Activated naive CD4-positive, alpha-beta T cell treated with anti-CD3 and anti-CD28 coated beads, Interleukin-2, amount 50 U/mL, for 16 hours (primary cell): ENCODE measurements at regions not wholly inside any gene's neighbourhood (a gene's known extent, or its start where the extent isn't known, plus 50 kb on each side); places are given as distances from the start of the nearest gene placed in this dataset.

Experiments used
- DNase-seq: peaks from one replicate; pipeline ENCODE4 v3.0.0-alpha.2; 2020

DNA sequence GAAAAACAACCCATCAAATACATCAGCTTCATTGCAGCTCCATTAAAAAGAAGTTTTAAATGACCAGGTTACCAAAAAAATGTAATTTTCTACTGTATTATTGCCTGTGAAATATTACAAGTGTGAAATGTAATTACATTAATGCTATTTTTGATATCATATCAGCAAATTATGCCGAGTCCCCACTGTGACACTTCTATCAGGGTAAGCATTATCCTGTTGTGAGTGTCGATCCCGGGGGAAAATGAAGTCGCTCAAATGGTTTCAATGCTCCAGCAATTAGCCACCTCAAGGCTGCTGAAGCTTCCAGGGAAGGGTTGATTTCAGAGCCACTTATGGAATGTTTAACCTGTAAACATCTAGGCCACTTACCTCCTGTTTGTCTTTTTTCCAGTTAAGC, 70.4 kb downstream of the RCN1 start:
- DNase-seq: no peak

GRCh38 chr11:32162351-32162750, 71.5 kb downstream of the RCN1 start:
- no peak for DNase-seq

DNA sequence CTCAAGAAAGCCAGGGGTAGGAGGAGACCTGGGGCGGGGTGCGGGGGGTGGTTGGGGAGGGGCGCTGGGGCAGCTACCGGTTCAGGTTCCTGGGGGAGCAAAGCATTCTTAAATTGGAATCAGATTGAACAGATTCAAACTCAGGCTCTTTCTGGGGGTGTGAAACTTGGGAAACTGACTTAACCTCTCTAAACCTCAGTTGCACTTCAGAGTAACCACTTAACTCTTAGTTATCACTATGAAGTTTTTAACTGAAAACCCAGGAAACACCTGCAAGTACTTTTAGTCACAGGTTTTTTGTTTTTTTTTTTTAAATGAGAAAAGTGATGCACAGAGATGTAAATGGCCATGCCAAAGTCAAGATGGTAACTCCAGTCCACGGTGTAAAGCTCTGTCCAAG, 72.0 kb downstream of the RCN1 start:
- DNase-seq: no peak

DNA sequence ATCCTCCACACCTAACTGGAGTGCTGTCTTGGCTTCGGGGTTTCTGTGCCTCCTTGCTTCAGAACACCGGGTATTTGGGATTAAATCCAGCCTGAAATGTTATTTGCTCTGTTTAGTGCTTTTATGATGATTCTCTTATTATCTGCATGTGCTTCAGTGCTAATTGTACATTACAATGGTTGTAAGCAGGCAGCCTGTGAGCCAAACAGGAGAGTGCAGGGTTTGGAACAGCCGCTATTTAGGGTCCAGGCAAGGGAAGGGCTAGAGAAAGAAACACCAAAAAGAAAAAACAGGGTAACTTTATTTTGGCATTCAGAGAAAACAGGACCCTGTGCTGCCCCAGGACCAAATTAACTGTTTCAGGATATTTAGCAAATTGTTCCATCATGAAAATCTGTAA, 72.7 kb downstream of the RCN1 start:
- DNase-seq: no peak

- DNase-seq: no peak
Measured at GRCh38 chr11:32164836-32165235, 74.0 kb downstream of the RCN1 start.

DNA sequence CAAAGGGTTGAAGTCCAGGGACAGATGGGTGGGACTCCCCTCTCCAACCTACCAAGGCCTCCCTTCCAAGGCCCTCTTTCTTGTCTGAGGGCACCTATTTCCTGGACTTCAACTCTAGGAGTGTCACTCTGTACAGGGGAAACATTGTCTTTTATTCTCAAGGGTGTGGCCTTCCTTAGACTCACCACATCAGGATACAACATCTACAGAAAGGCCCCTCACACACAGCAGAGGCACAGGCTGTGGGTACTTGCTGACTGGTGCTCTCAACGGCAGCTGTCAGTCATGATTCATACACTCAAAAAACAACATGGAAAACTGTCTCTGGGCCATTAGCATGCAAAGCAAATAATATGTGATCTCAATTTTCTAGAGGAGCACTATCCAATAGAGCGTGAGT, 78.0 kb downstream of the RCN1 start:
- DNase-seq: no peak

- no peak for DNase-seq
Measured at GRCh38 chr11:32171445-32171844, 80.6 kb downstream of the RCN1 start.

- no peak for DNase-seq
Measured at GRCh38 chr11:32172041-32172847, 81.4 kb downstream of the RCN1 start.

DNA sequence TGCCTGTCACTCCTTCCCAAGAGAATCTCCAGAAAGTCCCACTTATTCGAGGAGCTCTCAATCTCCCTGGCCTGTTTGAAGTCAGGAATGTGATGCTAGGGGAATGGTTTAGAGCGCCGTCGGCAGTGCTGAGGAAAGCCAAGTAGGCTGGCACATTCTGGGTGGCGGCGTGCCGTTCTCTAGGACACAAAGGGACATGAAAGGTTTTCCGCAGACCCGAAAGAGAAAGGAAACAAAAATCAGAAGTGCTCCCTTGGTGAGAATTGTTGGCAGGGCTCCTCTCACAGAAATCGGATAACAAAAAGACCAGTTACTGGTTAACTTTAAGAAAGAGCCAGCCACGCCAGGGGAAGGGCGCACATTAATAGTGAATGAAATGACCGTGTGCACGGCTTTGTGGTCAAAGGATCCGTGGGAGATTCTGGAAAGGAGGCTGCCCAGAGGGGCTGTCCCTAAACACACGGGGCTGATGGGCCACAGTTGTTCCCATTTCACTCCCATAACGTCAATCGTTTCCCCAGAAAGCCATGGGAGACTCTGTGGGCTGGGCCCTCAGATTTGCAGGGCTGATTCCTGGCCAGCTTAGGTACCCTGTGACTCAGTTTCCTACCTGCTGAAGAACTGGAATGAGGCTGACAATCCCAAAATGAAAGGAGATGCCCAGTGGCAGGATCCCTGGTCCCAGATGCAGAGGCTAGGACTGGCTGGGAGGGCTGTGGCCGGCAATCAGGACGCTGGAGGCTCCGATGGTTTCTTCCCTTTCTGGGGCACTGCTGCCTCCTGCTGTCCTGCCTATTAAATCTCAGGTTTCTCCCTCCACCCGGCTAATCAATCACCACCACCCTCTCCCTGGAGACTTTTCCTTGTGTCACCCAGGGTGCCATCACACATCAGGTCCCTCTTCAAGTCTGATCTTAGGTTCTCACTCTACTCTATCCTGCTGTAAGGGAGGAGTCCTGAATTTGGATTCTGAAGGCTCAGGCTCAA, 82.3 kb downstream of the RCN1 start:
- DNase-seq: peak; percentile 16

GRCh38 chr11:32173977-32174376, 83.1 kb downstream of the RCN1 start:
- DNase-seq: no peak

GRCh38 chr11:32176223-32176934, 85.5 kb downstream of the RCN1 start:
- DNase-seq: peak; percentile 75

GRCh38 chr11:32178692-32179091, 87.8 kb downstream of the RCN1 start:
- no peak for DNase-seq

GRCh38 chr11:32183512-32183911, 92.6 kb downstream of the RCN1 start:
- no peak for DNase-seq

- DNase-seq: no peak
Measured at GRCh38 chr11:32184041-32184722, 93.3 kb downstream of the RCN1 start.

- DNase-seq: no peak
Measured at GRCh38 chr11:32184723-32185376, 94.0 kb downstream of the RCN1 start.

DNA sequence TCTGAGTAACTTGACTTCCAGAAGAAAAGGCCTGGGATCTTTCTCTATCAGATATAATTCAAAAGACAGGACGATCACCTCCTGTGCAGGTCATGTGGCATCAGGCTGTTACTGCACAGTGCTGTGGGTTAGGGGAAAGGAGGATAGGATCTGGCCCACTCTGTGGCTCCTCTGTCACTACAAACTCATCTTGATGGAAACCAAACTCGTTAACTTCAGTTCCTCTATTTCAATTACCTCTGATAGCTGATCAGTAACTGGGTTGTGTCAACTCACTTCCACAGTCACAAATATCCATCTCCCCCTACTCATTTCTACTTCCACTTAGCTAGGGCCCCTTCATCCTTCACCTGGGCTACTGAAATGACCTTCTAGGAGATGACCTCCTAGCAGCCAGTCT, 95.2 kb downstream of the RCN1 start:
- DNase-seq: no peak

DNA sequence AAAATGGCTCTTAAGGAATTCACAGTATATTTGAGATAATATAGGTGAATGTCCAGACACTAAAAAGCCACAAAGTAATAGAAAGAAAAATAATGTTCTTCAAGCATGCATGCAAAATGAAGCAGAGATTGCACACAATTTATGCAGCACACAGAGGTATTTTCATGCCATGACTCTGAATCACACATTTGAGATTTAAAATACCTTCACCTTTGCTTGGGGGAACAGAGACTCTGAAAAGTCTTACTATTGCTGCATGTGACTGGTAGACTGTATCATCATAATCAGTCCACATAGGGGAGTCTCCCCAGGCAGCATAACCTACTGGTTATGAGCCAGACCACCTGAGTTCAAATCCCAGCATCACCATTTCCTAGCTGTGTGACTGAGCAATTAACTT, 96.2 kb downstream of the RCN1 start:
- no peak for DNase-seq

DNA sequence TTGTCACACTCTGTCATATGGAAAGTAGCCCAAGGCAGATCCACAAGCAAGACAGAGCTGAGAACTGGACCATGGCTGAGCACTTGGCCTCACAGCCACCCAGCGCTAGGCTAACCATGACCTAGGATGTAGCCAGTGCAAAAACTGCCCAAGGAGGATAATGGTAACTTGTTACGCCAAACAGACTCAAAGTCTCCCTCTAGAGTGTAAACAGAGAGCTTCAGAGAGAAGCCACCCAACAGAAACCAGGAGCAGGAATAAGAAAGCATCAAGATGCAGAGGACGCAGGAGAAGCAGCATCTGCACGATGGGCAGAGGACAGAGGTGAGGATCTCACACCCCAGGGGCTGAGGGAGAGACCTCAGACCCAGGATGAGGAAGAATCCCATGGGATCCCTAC, 97.9 kb downstream of the RCN1 start:
- DNase-seq: no peak

DNA sequence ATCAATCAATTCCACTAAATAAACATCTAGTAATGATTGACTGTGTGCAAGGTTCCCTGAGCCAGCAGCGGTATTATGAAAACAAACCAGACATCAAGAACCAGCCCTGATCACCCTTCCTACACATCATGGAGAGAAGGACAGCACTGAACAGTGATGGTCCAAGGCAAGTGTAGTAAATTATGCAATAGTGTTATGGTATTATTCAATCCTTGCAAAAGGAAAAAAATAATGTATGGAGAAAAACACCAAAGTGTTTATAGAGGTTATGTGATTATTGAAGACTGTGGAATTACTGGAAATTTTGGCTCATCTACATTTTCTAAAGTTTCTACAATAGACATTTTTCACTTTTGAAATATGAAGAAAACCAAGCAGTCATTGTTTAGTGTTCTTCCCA, 105.3 kb downstream of the RCN1 start:
- no peak for DNase-seq

- DNase-seq: no peak
Measured at GRCh38 chr11:32198053-32198452, 107.2 kb downstream of the RCN1 start.

DNA sequence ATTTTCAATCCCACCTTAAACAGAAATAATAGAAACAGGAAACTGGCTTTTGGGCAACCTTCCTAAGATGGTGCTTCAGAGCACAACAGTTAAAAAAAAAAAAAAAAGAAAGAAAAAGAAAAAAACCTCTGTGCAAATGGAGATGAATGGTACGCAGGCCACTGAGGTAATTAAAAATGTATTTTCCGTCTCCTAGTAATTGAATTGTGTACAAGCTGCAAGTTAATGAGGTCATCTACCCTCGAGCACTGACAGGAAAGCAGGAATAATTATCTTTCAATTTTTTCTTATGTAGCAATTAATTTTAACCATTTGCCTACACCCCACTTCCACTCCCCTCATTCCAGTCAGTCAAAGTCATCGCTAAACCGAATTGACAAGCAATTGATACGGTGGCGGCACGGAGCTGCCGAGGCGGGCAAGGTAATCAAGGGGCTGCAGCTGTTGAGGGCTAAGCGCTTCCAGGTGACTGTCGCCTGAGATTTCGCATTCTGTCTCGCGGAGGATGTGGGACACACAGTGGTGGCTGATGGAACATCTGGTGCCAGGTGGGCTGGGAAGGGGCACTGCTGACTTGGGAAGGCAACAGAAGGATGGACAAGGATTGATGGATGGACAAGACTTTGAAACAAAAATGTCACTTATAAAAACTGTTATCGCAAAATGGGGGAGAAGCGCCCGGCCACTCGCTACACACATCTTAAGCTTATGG, 109.4 kb downstream of the RCN1 start:
- DNase-seq: no peak

- DNase-seq: no peak
Measured at GRCh38 chr11:32204751-32205150, 113.9 kb downstream of the RCN1 start.
